ENCODE measurements at regions not wholly inside any gene's neighbourhood (a gene's known extent, or its start where the extent isn't known, plus 50 kb on each side); places are given as distances from the start of the nearest gene placed in this dataset.

GRCh38 chr2:3927031-3927430 is 223.7 kb downstream of the DCDC2C start:
- no peak overlapping the region for H3K9ac ChIP-seq (ENCODE audit: low read length)

GRCh38 chr2:3929374-3929773 is 226.0 kb downstream of the DCDC2C start:
- Histone ChIP-seq H3K9me3 (ENCODE audit: insufficient read depth, low read length) (no peaks in the 10 kb centered on the region), H3K27me3 (ENCODE audit: low read length) (no peaks in the 10 kb centered on the region), H3K79me2 (ENCODE audit: insufficient read depth, low read length) (no peaks in the 10 kb centered on the region), H3K9me2 (replicated peaks; ENCODE audit: insufficient read depth, low read length) (no peaks in the 10 kb centered on the region), H3K36me3 (ENCODE audit: low read length) (no peaks in the 10 kb centered on the region), H2AFZ (ENCODE audit: low read depth, low read length, severe bottlenecking) (no peak overlapping the region), H3K4me3 (ENCODE audit: insufficient read depth, low read length, poor library complexity, severe bottlenecking) (no peak overlapping the region), H4K20me1 (ENCODE audit: low read depth, low read length) (no peaks in the 10 kb centered on the region), H3K4me2 (ENCODE audit: low read depth, low read length, poor library complexity, severe bottlenecking) (no peak overlapping the region), H3F3A (ENCODE audit: insufficient read depth) (no peaks in the 10 kb centered on the region), H3K27ac (ENCODE audit: low read depth, low read length) (no peak overlapping the region), H3K9ac (ENCODE audit: low read length) (no peak overlapping the region)
- TF ChIP-seq CTCF (IDR thresholded peaks at IDR 0.05; ENCODE audit: insufficient read depth, low read length, poor library complexity, severe bottlenecking): no peak
- no peak for TF ChIP-seq EZH2phosphoT487 (conservative IDR thresholded peaks at IDR 0.05; ENCODE audit: low read length)

More at GRCh38 chr2:3927031-3927430, 223.7 kb downstream of the DCDC2C start:
- Histone ChIP-seq H3K79me2 (ENCODE audit: insufficient read depth, low read length) (no peaks in the 10 kb centered on the region), H3K9me3 (ENCODE audit: insufficient read depth, low read length) (no peaks in the 10 kb centered on the region), H3F3A (ENCODE audit: insufficient read depth) (no peaks in the 10 kb centered on the region), H3K9me2 (replicated peaks; ENCODE audit: insufficient read depth, low read length) (no peaks in the 10 kb centered on the region), H3K27me3 (ENCODE audit: low read length) (no peaks in the 10 kb centered on the region), H3K4me3 (ENCODE audit: insufficient read depth, low read length, poor library complexity, severe bottlenecking) (no peak overlapping the region), H3K36me3 (ENCODE audit: low read length) (no peaks in the 10 kb centered on the region), H3K27ac (ENCODE audit: low read depth, low read length) (no peak overlapping the region), H4K20me1 (ENCODE audit: low read depth, low read length) (no peaks in the 10 kb centered on the region), H2AFZ (ENCODE audit: low read depth, low read length, severe bottlenecking) (no peak overlapping the region), H3K4me2 (ENCODE audit: low read depth, low read length, poor library complexity, severe bottlenecking) (no peak overlapping the region)
- TF ChIP-seq EZH2phosphoT487 (conservative IDR thresholded peaks at IDR 0.05; ENCODE audit: low read length) (no peak), CTCF (IDR thresholded peaks at IDR 0.05; ENCODE audit: insufficient read depth, low read length, poor library complexity, severe bottlenecking) (no peak)

GRCh38 chr2:3930246-3930645 is 226.9 kb downstream of the DCDC2C start:
- H3K79me2 ChIP-seq (ENCODE audit: insufficient read depth, low read length): no peaks in the 10 kb centered on the region
- no peak overlapping the region for H2AFZ ChIP-seq (ENCODE audit: low read depth, low read length, severe bottlenecking)
- H3K36me3 ChIP-seq (ENCODE audit: low read length): no peaks in the 10 kb centered on the region
- H3K9ac ChIP-seq (ENCODE audit: low read length): no peak overlapping the region
- H3K27ac ChIP-seq (ENCODE audit: low read depth, low read length): no peak overlapping the region
- no peak for TF ChIP-seq CTCF (IDR thresholded peaks at IDR 0.05; ENCODE audit: insufficient read depth, low read length, poor library complexity, severe bottlenecking)
- no peak for TF ChIP-seq EZH2phosphoT487 (conservative IDR thresholded peaks at IDR 0.05; ENCODE audit: low read length)
- no peak overlapping the region for H3K4me3 ChIP-seq (ENCODE audit: insufficient read depth, low read length, poor library complexity, severe bottlenecking)
- H3K9me2 ChIP-seq (replicated peaks; ENCODE audit: insufficient read depth, low read length): no peaks in the 10 kb centered on the region
- H3F3A ChIP-seq (ENCODE audit: insufficient read depth): no peaks in the 10 kb centered on the region
- no peaks in the 10 kb centered on the region for H4K20me1 ChIP-seq (ENCODE audit: low read depth, low read length)
- H3K4me2 ChIP-seq (ENCODE audit: low read depth, low read length, poor library complexity, severe bottlenecking): no peak overlapping the region
- no peaks in the 10 kb centered on the region for H3K9me3 ChIP-seq (ENCODE audit: insufficient read depth, low read length)
- no peaks in the 10 kb centered on the region for H3K27me3 ChIP-seq (ENCODE audit: low read length)
